ENCODE measurements at regions not wholly inside any gene's neighbourhood (a gene's known extent, or its start where the extent isn't known, plus 50 kb on each side); places are given as distances from the start of the nearest gene placed in this dataset.
"Not testable (repeated sequence)": the region's sequence is repeated elsewhere in the genome, so short reads cannot be mapped to it uniquely, and the experiment has no call there.

DNA sequence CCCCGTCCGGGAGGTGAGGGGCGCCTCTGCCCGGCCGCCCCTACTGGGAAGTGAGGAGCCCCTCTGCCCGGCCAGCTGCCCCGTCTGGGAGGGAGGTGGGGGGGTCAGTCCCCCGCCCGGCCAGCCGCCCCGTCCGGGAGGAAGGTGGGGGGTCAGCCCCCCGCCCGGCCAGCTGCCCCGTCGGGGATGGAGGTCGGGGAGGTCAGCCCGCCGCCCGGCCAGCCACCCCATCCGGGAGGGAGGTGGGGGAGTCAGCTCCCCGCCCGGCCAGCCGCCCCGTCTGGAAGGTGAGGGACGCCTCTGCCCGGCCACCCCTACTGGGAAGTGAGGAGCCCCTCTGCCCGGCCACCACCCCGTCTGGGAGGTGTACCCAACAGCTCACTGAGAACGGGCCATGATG, 175.3 kb upstream of the CRIM1 start:
- H3K9ac ChIP-seq (ENCODE audit: low read length); H3K27me3 ChIP-seq (replicated peaks; ENCODE audit: control insufficient read depth, insufficient read depth, low read length); H3K9me3 ChIP-seq (ENCODE audit: control insufficient read depth, low read length); DNase-seq (ENCODE audit: low read depth); H3K4me3 ChIP-seq (ENCODE audit: low read length); H3K36me3 ChIP-seq (ENCODE audit: control insufficient read depth, insufficient read depth, low read length, severe bottlenecking); H3K4me1 ChIP-seq (ENCODE audit: control insufficient read depth, insufficient read depth, low read length): not testable (repeated sequence)

DNA sequence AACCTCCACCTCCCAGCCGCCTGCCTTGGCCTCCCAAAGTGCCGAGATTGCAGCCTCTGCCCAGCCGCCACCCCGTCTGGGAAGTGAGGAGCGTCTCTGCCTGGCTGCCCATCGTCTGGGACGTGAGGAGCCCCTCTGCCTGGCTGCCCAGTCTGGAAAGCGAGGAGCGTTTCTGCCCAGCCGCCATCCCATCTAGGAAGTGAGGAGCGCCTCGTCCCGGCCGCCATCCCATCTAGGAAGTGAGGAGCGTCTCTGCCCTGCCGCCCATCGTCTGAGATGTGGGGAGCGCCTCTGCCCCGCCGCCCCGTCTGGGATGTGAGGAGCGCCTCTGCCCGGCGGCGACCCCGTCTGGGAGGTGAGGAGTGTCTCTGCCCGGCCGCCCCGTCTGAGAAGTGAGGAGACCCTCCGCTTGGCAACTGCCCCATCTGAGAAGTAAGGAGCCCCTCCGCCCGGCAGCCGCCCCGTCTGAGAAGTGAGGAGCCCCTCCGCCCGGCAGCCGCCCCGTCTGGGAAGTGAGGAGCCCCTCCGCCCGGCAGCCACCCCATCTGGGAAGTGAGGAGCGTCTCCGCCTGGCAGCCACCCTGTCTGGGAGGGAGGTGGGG, 175.8 kb upstream of the CRIM1 start:
- DNase-seq (ENCODE audit: low read depth); H3K27me3 ChIP-seq (replicated peaks; ENCODE audit: control insufficient read depth, insufficient read depth, low read length); H3K9ac ChIP-seq (ENCODE audit: low read length); H3K9me3 ChIP-seq (ENCODE audit: control insufficient read depth, low read length); H3K36me3 ChIP-seq (ENCODE audit: control insufficient read depth, insufficient read depth, low read length, severe bottlenecking); H3K4me1 ChIP-seq (ENCODE audit: control insufficient read depth, insufficient read depth, low read length); H3K4me3 ChIP-seq (ENCODE audit: low read length): not testable (repeated sequence)

DNA sequence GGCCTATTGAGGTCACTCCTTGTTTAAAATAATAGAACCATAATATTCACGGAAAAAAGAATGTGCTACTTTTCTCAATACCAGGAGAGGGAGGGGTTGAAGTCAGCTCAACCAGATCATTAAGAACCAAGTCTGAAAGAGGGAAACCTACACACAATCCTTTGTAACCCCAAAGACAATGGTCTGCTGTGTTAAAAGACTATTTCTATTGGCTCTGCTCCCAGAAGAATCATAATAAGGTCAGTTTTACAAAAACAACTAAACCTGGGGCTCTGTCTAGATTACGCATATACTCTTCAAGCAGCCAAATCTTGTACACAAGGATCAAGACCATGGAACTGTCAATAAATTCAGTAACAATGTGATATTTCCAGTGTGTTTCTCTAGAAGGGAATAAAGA, 177.2 kb upstream of the CRIM1 start:
- no peaks in the 10 kb centered on the region for H3K4me1 ChIP-seq (ENCODE audit: control insufficient read depth, insufficient read depth, low read length)
- no peaks in the 10 kb centered on the region for H3K36me3 ChIP-seq (ENCODE audit: control insufficient read depth, insufficient read depth, low read length, severe bottlenecking)
- no peak overlapping the region for H3K4me3 ChIP-seq (ENCODE audit: low read length)
- no peak for DNase-seq (ENCODE audit: low read depth)
- H3K27me3 ChIP-seq (replicated peaks; ENCODE audit: control insufficient read depth, insufficient read depth, low read length) = no peaks in the 10 kb centered on the region
- no peak overlapping the region for H3K9ac ChIP-seq (ENCODE audit: low read length)
- H3K9me3 ChIP-seq (ENCODE audit: control insufficient read depth, low read length) = no peaks in the 10 kb centered on the region

DNA sequence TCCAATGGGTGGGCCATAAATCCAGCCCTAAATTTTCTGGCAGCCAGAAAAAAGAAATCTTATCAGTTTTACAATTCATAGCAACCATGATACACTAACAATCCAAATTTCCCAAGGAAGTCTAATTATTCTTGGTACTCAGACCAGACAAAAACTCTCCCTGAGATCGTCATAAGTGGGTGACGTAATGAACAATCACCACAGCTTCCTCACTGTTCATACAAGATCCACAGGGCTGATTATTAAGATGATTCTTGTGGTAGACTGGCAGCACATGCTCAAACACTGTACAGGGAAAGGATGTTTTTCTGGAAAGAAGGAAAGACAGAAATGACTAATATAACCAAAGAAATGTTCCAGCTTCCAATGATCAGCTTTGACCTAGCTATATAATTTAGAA, 178.3 kb upstream of the CRIM1 start:
- Histone ChIP-seq H3K27me3 (replicated peaks; ENCODE audit: control insufficient read depth, insufficient read depth, low read length) (no peaks in the 10 kb centered on the region), H3K4me1 (ENCODE audit: control insufficient read depth, insufficient read depth, low read length) (no peaks in the 10 kb centered on the region), H3K4me3 (ENCODE audit: low read length) (no peak overlapping the region), H3K9ac (ENCODE audit: low read length) (no peak overlapping the region), H3K9me3 (ENCODE audit: control insufficient read depth, low read length) (no peaks in the 10 kb centered on the region), H3K36me3 (ENCODE audit: control insufficient read depth, insufficient read depth, low read length, severe bottlenecking) (no peaks in the 10 kb centered on the region)
- no peak for DNase-seq (ENCODE audit: low read depth)

DNA sequence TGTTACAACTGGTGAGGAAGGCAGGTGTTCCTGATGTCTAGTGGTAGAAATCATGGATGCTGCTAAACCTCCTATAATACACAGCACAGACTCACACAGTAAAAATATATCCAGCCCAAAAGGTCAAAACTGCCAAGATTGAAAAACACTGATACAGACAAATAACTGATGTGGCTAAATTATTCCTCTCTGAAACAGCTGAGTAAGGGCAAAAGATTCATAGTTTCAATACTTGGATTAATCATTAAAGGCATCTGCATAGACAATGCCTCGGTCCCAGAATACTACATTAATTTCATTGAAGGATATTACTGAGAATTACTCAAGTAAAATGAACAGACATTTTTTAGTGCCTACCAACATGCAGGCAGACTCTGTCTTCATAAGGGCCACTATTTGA, 180.7 kb upstream of the CRIM1 start:
- Histone ChIP-seq H3K9me3 (ENCODE audit: control insufficient read depth, low read length) (no peaks in the 10 kb centered on the region), H3K9ac (ENCODE audit: low read length) (no peak overlapping the region), H3K36me3 (ENCODE audit: control insufficient read depth, insufficient read depth, low read length, severe bottlenecking) (no peaks in the 10 kb centered on the region), H3K4me1 (ENCODE audit: control insufficient read depth, insufficient read depth, low read length) (no peaks in the 10 kb centered on the region), H3K4me3 (ENCODE audit: low read length) (no peak overlapping the region), H3K27me3 (replicated peaks; ENCODE audit: control insufficient read depth, insufficient read depth, low read length) (no peaks in the 10 kb centered on the region)
- no peak for DNase-seq (ENCODE audit: low read depth)

DNA sequence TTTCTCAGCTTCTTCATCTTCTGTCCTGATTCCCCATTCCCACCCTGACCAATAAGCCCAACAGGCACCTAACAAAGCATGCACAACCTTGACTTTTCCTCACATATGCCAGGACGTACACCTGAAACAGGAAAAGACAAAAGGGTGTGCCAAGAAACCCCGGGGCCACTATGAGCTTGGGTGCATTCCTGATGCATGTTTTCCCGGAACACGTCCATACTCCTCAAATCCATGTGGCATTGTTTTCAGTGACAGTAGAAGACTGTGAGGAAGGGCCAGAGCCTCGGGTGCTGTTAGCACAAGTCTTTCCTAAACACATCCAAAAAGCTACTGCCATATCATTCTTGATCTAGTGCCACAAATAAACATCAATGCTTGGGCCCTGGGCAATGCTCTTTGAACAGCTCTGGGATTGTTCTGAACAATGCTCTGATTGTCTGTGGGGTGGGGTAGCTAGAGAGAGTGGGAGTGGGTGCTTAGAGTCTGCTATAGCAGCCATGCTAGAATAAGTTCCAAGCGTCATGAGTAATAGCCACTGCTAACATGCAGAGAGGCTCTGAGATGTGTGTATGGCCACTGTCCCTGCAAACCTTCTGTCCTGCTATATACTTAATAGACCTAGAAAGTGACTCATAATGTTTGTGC, 181.7 kb upstream of the CRIM1 start:
- Histone ChIP-seq H3K4me1 (ENCODE audit: control insufficient read depth, insufficient read depth, low read length) (no peaks in the 10 kb centered on the region), H3K4me3 (ENCODE audit: low read length) (no peak overlapping the region), H3K27me3 (replicated peaks; ENCODE audit: control insufficient read depth, insufficient read depth, low read length) (no peaks in the 10 kb centered on the region), H3K9ac (ENCODE audit: low read length) (no peak overlapping the region), H3K36me3 (ENCODE audit: control insufficient read depth, insufficient read depth, low read length, severe bottlenecking) (no peaks in the 10 kb centered on the region), H3K9me3 (ENCODE audit: control insufficient read depth, low read length) (no peaks in the 10 kb centered on the region)
- DNase-seq (ENCODE audit: low read depth) = no peak

DNA sequence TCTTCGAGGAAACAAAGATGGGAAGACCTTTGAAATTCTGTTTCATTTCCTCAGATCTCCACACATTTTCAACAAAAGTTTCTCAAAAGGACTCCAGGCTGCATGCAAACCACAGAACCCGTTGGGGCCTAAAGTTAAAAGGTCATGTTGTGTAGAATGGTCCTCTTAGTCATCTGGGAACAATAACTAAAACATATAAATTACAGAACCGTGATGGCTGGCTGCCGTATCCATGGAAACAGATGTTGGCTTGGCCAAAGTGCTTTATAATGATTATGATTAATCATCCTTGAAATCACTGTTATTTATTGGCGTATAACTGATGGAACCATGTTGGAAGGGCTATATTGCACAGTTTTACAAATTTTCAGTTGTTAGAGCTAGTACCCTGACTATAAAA, 182.8 kb upstream of the CRIM1 start:
- Histone ChIP-seq H3K9me3 (ENCODE audit: control insufficient read depth, low read length) (no peaks in the 10 kb centered on the region), H3K36me3 (ENCODE audit: control insufficient read depth, insufficient read depth, low read length, severe bottlenecking) (no peaks in the 10 kb centered on the region), H3K27me3 (replicated peaks; ENCODE audit: control insufficient read depth, insufficient read depth, low read length) (no peaks in the 10 kb centered on the region), H3K4me1 (ENCODE audit: control insufficient read depth, insufficient read depth, low read length) (no peaks in the 10 kb centered on the region), H3K9ac (ENCODE audit: low read length) (no peak overlapping the region), H3K4me3 (ENCODE audit: low read length) (no peak overlapping the region)
- no peak for DNase-seq (ENCODE audit: low read depth)

DNA sequence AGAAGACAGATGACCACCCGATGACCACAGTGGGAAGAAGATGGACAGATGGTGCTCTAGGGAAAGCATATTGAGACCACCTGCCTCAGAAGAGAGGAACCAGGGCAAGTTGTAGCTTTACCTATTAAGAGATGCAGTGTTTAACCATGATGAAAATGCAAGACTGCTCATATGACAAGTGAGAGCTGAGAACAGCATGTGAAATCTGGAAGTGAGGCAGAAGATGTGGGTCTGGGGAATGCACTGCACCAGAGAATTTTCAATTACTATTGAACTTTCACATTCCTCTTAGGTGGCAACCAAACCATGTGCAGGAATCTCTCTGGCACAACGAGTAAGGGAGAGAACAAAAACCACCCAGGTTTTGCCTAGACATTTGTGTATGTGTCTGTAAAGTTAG, 184.8 kb upstream of the CRIM1 start:
- no peak overlapping the region for H3K4me3 ChIP-seq (ENCODE audit: low read length)
- no peaks in the 10 kb centered on the region for H3K36me3 ChIP-seq (ENCODE audit: control insufficient read depth, insufficient read depth, low read length, severe bottlenecking)
- H3K4me1 ChIP-seq (ENCODE audit: control insufficient read depth, insufficient read depth, low read length) = no peaks in the 10 kb centered on the region
- DNase-seq (ENCODE audit: low read depth) = no peak
- no peaks in the 10 kb centered on the region for H3K9me3 ChIP-seq (ENCODE audit: control insufficient read depth, low read length)
- no peaks in the 10 kb centered on the region for H3K27me3 ChIP-seq (replicated peaks; ENCODE audit: control insufficient read depth, insufficient read depth, low read length)
- no peak overlapping the region for H3K9ac ChIP-seq (ENCODE audit: low read length)

DNA sequence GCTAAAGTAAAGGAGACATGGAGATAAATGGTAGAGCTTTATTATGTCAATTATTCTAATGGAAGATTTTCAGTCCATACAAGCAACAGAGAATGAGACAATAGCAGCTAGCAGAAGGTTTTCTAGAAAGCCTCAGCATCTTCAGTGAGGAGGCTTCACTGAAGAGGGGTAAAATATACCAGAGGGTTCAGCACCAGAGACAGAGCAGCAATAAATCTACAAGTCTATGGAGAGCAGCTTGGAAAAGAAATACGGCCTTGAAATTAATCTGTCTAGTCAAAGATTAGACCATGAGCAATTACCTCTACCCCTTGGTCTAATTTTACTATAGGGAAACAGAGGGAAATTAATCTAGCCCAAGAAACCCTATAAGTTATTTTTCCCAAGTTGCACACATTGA, 185.7 kb upstream of the CRIM1 start:
- no peaks in the 10 kb centered on the region for H3K9me3 ChIP-seq (ENCODE audit: control insufficient read depth, low read length)
- H3K27me3 ChIP-seq (replicated peaks; ENCODE audit: control insufficient read depth, insufficient read depth, low read length) = no peaks in the 10 kb centered on the region
- H3K36me3 ChIP-seq (ENCODE audit: control insufficient read depth, insufficient read depth, low read length, severe bottlenecking) = no peaks in the 10 kb centered on the region
- no peaks in the 10 kb centered on the region for H3K4me1 ChIP-seq (ENCODE audit: control insufficient read depth, insufficient read depth, low read length)
- H3K9ac ChIP-seq (ENCODE audit: low read length) = no peak overlapping the region
- no peak overlapping the region for H3K4me3 ChIP-seq (ENCODE audit: low read length)
- no peak for DNase-seq (ENCODE audit: low read depth)

DNA sequence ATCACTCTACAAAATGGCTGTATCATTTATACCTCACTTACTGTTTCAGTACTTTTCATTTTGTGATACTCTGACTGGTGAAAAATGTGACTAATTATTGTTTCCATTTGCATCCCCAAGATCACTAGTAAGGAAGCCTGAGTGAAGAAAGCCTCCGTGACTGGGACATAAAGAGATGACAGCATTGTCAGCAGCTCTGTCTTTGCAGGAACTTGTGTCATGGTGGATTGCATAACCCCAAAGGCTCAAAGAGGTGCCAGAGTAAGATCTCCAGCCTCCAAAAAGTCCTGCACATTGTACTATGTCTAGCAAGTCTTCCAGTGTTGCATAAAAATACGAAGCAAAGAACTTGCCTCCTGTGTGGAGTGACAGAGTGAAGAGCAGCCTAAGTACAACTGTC, 187.5 kb upstream of the CRIM1 start:
- H3K9ac ChIP-seq (ENCODE audit: low read length) = no peak overlapping the region
- H3K4me3 ChIP-seq (ENCODE audit: low read length) = no peak overlapping the region
- no peaks in the 10 kb centered on the region for H3K9me3 ChIP-seq (ENCODE audit: control insufficient read depth, low read length)
- no peaks in the 10 kb centered on the region for H3K27me3 ChIP-seq (replicated peaks; ENCODE audit: control insufficient read depth, insufficient read depth, low read length)
- H3K4me1 ChIP-seq (ENCODE audit: control insufficient read depth, insufficient read depth, low read length) = no peaks in the 10 kb centered on the region
- H3K36me3 ChIP-seq (ENCODE audit: control insufficient read depth, insufficient read depth, low read length, severe bottlenecking) = no peaks in the 10 kb centered on the region
- no peak for DNase-seq (ENCODE audit: low read depth)

DNA sequence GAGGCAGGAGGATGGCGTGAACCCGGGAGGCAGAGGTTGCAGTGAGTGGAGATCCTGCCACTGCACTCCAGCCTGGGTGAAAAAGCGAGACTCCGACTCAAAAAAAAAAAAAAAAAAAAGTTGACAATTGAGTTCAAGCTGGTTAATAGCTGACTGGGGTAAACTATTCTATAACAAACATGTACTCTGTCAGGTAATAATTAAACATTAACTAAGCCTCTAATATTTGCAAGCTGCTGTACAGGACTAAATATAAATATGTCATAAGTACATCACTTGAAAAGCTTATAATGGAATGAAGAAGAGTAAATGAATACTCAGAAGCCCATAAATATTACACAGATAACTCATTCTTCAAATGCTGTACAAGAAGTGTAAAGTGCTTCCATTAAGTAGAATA, 190.4 kb upstream of the CRIM1 start:
- Histone ChIP-seq H3K4me1 (ENCODE audit: control insufficient read depth, insufficient read depth, low read length) (no peaks in the 10 kb centered on the region), H3K9me3 (ENCODE audit: control insufficient read depth, low read length) (no peaks in the 10 kb centered on the region)
- DNase-seq (ENCODE audit: low read depth) = no peak

More for the DNA sequence above, 190.4 kb upstream of the CRIM1 start:
- H3K4me3 ChIP-seq (ENCODE audit: low read length) = no peak overlapping the region
- H3K36me3 ChIP-seq (ENCODE audit: control insufficient read depth, insufficient read depth, low read length, severe bottlenecking) = no peaks in the 10 kb centered on the region
- no peak overlapping the region for H3K9ac ChIP-seq (ENCODE audit: low read length)
- no peaks in the 10 kb centered on the region for H3K27me3 ChIP-seq (replicated peaks; ENCODE audit: control insufficient read depth, insufficient read depth, low read length)
